SK-N-SH treated with all-trans-retinoic acid at 6 μM for 48 hours (cell line): ENCODE measurements at regions not wholly inside any gene's neighbourhood (a gene's known extent, or its start where the extent isn't known, plus 50 kb on each side); places are given as distances from the start of the nearest gene placed in this dataset.

Experiments used
- CREB5 ChIP-seq: fragments of 250-450 bp; sonication (Bioruptor Pico); IDR thresholded peaks from 2 replicates; pipeline ENCODE4 v1.5.1; 2020; ENCODE audit warnings: low read depth, mild to moderate bottlenecking, moderate library complexity
- ZNF565 ChIP-seq: fragments of 450-650 bp; formaldehyde crosslinking; conservative IDR thresholded peaks from 2 replicates; pipeline ENCODE4 v1.5.0; 2020; ENCODE audit warnings: low read depth, mild to moderate bottlenecking, moderate library complexity

- no peak for TF ChIP-seq CREB5 (CRISPR knock-in tag)
- no peak for TF ChIP-seq ZNF565 (CRISPR knock-in tag)
Observed at GRCh38 chr3:4029135-4029534, 229.9 kb downstream of the LRRN1 start.
